HL-60 (cell line): ENCODE measurements at regions not wholly inside any gene's neighbourhood (a gene's known extent, or its start where the extent isn't known, plus 50 kb on each side); places are given as distances from the start of the nearest gene placed in this dataset.

ENCODE experiments used
- DNase-seq, 2 experiments: peaks; one replicate each; pipeline ENCODE4 v3.0.0-alpha.2; 2010 to 2020; ENCODE audit warnings: low read depth in 1 of 2, low spot score in 1 of 2
- H3K27ac ChIP-seq: fragments of 250-450 bp; sonication (Bioruptor Pico); replicated peaks from 2 replicates; pipeline ENCODE4 v1.5.1; 2020; ENCODE audit warnings: mild to moderate bottlenecking, moderate library complexity
- H3K27me3 ChIP-seq: fragments of 250-450 bp; sonication (Bioruptor Pico); 2 replicates; pipeline ENCODE4 v1.5.1; 2021; ENCODE audit warnings: mild to moderate bottlenecking, moderate library complexity; ENCODE audit not compliant: insufficient read depth, poor library complexity, severe bottlenecking
- H3K4me3 ChIP-seq: replicated peaks from 2 replicates; pipeline ENCODE4 v1.5.1; 2011; ENCODE audit warnings: mild to moderate bottlenecking, control low read depth, low read length; ENCODE audit not compliant: insufficient read depth
- GABPA ChIP-seq: IDR thresholded peaks from 2 replicates; pipeline ENCODE4 v1.6.1; 2012; ENCODE audit warnings: low read depth
- POLR2AphosphoS5 ChIP-seq: IDR thresholded peaks from 2 replicates; pipeline ENCODE4 v1.6.1; 2012; ENCODE audit warnings: low read depth
- SPI1 ChIP-seq: IDR thresholded peaks from 2 replicates; pipeline ENCODE4 v1.6.1; 2012; ENCODE audit warnings: low read depth, mild to moderate bottlenecking, borderline replicate concordance
- TF ChIP-seq, protein P1 (sequence below): IDR thresholded peaks from 2 replicates; pipeline ENCODE4 v1.6.1; 2012; ENCODE audit warnings: low read depth; ENCODE audit not compliant: insufficient replicate concordance
- TF ChIP-seq, protein P2 (sequence below): IDR thresholded peaks from one replicate; pipeline ENCODE4 v1.5.1; 2011; ENCODE audit warnings: low read length, control low read depth, inconsistent platforms; ENCODE audit not compliant: insufficient read depth

DNA sequence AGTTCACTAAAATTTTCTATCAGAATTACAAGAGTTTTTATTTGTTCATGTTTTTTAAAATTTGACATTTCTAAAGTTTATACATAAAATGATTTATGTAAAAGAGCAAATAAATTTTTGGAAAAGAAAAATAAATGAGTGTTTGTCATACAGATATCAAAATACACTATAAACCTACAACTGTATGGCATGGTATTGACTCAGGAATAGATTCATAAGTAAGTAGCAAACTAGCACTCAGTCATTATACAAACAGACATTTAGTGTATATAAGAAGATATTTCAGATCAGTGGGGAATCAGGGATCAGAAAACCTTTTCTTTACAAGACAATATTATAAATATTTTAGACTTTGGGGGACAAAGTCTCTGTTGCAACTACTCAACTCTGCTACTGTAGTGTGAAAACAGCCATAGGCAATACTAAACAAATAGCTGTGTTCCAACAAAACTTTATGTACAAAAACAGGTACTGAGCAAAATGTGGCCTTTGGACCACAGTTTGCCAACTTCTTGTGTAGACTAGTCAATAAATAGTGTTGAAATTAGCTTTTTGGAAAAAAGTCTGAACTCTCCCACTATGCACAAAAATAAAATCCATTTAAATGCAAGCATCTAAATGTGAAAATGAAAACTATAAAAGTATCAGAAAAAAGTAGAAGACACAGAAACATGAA is 508.8 kb upstream of the CAMK1G start:
- no peaks in the 10 kb centered on the region for H3K27me3 ChIP-seq
- TF ChIP-seq POLR2AphosphoS5 (no peak), GABPA (no peak), SPI1 (no peak)
- TF ChIP-seq, protein P1, sequence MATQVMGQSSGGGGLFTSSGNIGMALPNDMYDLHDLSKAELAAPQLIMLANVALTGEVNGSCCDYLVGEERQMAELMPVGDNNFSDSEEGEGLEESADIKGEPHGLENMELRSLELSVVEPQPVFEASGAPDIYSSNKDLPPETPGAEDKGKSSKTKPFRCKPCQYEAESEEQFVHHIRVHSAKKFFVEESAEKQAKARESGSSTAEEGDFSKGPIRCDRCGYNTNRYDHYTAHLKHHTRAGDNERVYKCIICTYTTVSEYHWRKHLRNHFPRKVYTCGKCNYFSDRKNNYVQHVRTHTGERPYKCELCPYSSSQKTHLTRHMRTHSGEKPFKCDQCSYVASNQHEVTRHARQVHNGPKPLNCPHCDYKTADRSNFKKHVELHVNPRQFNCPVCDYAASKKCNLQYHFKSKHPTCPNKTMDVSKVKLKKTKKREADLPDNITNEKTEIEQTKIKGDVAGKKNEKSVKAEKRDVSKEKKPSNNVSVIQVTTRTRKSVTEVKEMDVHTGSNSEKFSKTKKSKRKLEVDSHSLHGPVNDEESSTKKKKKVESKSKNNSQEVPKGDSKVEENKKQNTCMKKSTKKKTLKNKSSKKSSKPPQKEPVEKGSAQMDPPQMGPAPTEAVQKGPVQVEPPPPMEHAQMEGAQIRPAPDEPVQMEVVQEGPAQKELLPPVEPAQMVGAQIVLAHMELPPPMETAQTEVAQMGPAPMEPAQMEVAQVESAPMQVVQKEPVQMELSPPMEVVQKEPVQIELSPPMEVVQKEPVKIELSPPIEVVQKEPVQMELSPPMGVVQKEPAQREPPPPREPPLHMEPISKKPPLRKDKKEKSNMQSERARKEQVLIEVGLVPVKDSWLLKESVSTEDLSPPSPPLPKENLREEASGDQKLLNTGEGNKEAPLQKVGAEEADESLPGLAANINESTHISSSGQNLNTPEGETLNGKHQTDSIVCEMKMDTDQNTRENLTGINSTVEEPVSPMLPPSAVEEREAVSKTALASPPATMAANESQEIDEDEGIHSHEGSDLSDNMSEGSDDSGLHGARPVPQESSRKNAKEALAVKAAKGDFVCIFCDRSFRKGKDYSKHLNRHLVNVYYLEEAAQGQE: no peak
- TF ChIP-seq, protein P2, sequence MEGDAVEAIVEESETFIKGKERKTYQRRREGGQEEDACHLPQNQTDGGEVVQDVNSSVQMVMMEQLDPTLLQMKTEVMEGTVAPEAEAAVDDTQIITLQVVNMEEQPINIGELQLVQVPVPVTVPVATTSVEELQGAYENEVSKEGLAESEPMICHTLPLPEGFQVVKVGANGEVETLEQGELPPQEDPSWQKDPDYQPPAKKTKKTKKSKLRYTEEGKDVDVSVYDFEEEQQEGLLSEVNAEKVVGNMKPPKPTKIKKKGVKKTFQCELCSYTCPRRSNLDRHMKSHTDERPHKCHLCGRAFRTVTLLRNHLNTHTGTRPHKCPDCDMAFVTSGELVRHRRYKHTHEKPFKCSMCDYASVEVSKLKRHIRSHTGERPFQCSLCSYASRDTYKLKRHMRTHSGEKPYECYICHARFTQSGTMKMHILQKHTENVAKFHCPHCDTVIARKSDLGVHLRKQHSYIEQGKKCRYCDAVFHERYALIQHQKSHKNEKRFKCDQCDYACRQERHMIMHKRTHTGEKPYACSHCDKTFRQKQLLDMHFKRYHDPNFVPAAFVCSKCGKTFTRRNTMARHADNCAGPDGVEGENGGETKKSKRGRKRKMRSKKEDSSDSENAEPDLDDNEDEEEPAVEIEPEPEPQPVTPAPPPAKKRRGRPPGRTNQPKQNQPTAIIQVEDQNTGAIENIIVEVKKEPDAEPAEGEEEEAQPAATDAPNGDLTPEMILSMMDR: no peak
- H3K27ac ChIP-seq: no peak overlapping the region
- no peak for DNase-seq
- H3K4me3 ChIP-seq: no peak overlapping the region

DNA sequence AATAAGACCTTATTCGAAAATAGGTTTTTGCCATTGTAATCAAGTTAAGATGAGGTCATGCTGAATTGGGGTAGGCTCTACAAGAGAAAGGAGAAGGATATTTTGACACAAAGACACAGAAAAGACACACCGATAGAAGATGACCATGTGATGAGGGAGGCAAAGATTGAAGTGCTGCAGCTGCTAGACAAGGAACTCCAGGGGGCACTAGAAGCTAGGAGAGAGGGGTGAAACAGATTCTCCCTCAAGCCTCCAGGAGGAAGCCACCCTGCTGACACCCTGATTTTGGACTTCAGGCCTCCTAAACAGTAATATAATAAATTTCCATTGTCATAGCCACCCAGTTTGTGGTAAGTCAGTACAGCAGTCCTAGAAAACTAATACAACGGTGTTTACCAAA is 506.8 kb upstream of the CAMK1G start:
- Histone ChIP-seq H3K4me3 (no peak overlapping the region), H3K27ac (no peak overlapping the region), H3K27me3 (no peaks in the 10 kb centered on the region)
- TF ChIP-seq GABPA (no peak), POLR2AphosphoS5 (no peak), SPI1 (no peak)
- TF ChIP-seq, protein P2: no peak
- TF ChIP-seq, protein P1: no peak
- DNase-seq: no peak

DNA sequence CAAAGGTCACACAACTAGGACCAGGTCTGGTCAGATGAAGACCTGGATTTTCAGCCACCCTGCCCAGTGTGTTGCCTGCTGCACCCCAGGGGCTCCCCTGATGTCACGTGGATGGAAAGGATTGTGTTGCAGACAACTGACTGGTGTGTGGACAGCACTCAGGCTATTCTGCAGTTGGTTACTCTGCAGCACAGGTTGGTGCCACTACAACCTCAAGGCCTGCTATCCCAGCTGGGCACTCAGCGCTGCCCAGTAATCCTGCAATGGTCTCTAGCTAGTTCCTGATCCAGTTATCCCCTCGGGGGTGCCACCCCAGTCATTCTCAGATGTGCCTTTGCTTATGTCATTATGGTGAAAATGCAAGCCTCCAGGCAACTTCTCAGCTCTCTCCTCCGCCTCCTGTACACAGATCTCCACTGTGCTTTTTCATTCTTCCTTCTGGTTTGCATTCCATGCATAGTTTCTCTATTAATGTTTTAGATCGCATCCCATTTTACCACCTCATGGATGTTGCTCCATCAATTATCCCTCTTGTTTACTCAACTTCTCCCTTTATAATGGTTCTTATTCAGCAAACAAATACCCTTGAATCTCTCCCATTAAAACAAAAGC is 503.2 kb upstream of the CAMK1G start:
- no peak overlapping the region for H3K4me3 ChIP-seq
- no peaks in the 10 kb centered on the region for H3K27me3 ChIP-seq
- TF ChIP-seq, protein P1: no peak
- TF ChIP-seq SPI1: no peak
- TF ChIP-seq POLR2AphosphoS5: no peak
- no peak for TF ChIP-seq GABPA
- TF ChIP-seq, protein P2: no peak
- DNase-seq: no peak
- no peak overlapping the region for H3K27ac ChIP-seq
